ENCODE measurements at regions not wholly inside any gene's neighbourhood (a gene's known extent, or its start where the extent isn't known, plus 50 kb on each side); places are given as distances from the start of the nearest gene placed in this dataset.

- Histone ChIP-seq H3K4me1 (ENCODE audit: control insufficient read depth, insufficient read depth, low read length) (no peaks in the 10 kb centered on the region), H3K27ac (ENCODE audit: low read length) (no peak overlapping the region), H3K27me3 (ENCODE audit: control insufficient read depth, insufficient read depth, low read length) (no peaks in the 10 kb centered on the region), H3K9me3 (ENCODE audit: control insufficient read depth, insufficient read depth, low read depth, low read length) (no peaks in the 10 kb centered on the region), H3K36me3 (ENCODE audit: control insufficient read depth, insufficient read depth, low read length) (no peaks in the 10 kb centered on the region), H3K4me3 (ENCODE audit: low read depth in 2 of 2, low read length in 2 of 2) (no peak overlapping the region)
- BruUV-seq (replicated peaks), result no TSS peak
- in situ Hi-C loops (cut with HindIII; ENCODE audit: low pct_unique_long_range_greater_than_20kb, low sequenced_read_pairs), result no loop called here
- DNase-seq (ENCODE audit: low read depth, low spot score) (no peak), ATAC-seq (no peak)
- TF ChIP-seq TCF7L2 (IDR thresholded peaks at IDR 0.05; ENCODE audit: low read depth, low read length) (no peak), POLR2AphosphoS5 (IDR thresholded peaks at IDR 0.05; ENCODE audit: low read depth, low read length) (no peak), REST (IDR thresholded peaks at IDR 0.05; ENCODE audit: insufficient read depth in 1 of 2, low read depth in 2 of 2, low read length in 1 of 2) (no peak), SIN3A (IDR thresholded peaks at IDR 0.05; ENCODE audit: borderline replicate concordance, insufficient read depth, low read depth, low read length) (no peak)
- TF ChIP-seq, protein P1, sequence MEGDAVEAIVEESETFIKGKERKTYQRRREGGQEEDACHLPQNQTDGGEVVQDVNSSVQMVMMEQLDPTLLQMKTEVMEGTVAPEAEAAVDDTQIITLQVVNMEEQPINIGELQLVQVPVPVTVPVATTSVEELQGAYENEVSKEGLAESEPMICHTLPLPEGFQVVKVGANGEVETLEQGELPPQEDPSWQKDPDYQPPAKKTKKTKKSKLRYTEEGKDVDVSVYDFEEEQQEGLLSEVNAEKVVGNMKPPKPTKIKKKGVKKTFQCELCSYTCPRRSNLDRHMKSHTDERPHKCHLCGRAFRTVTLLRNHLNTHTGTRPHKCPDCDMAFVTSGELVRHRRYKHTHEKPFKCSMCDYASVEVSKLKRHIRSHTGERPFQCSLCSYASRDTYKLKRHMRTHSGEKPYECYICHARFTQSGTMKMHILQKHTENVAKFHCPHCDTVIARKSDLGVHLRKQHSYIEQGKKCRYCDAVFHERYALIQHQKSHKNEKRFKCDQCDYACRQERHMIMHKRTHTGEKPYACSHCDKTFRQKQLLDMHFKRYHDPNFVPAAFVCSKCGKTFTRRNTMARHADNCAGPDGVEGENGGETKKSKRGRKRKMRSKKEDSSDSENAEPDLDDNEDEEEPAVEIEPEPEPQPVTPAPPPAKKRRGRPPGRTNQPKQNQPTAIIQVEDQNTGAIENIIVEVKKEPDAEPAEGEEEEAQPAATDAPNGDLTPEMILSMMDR (IDR thresholded peaks at IDR 0.05), result no peak
- CTCF ChIA-PET, result no interaction called here
- POLR2A ChIA-PET, result no interaction called here
- intact Hi-C loops (cut with micrococcal nuclease; ENCODE audit: unreplicated experiment), result no loop called here
Measured at GRCh38 chr4:23234018-23234417, 541.3 kb downstream of the GBA3 start.

- intact Hi-C loops (cut with micrococcal nuclease; ENCODE audit: unreplicated experiment), result no loop called here
- ATAC-seq (no peak), DNase-seq (ENCODE audit: low read depth, low spot score) (no peak)
- ChIA-PET POLR2A (no interaction called here), CTCF (no interaction called here)
- no TSS peak for BruUV-seq (replicated peaks)
- no peaks in the 10 kb centered on the region for H3K27me3 ChIP-seq (ENCODE audit: control insufficient read depth, insufficient read depth, low read length)
- H3K4me3 ChIP-seq (ENCODE audit: low read depth in 2 of 2, low read length in 2 of 2), result no peak overlapping the region
- H3K27ac ChIP-seq (ENCODE audit: low read length), result no peak overlapping the region
- no peaks in the 10 kb centered on the region for H3K4me1 ChIP-seq (ENCODE audit: control insufficient read depth, insufficient read depth, low read length)
- TF ChIP-seq SIN3A (IDR thresholded peaks at IDR 0.05; ENCODE audit: borderline replicate concordance, insufficient read depth, low read depth, low read length), result no peak
- no peak for TF ChIP-seq TCF7L2 (IDR thresholded peaks at IDR 0.05; ENCODE audit: low read depth, low read length)
- TF ChIP-seq, protein P1 (IDR thresholded peaks at IDR 0.05), result no peak
- no peak for TF ChIP-seq REST (IDR thresholded peaks at IDR 0.05; ENCODE audit: insufficient read depth in 1 of 2, low read depth in 2 of 2, low read length in 1 of 2)
- no peak for TF ChIP-seq POLR2AphosphoS5 (IDR thresholded peaks at IDR 0.05; ENCODE audit: low read depth, low read length)
- in situ Hi-C loops (cut with HindIII; ENCODE audit: low pct_unique_long_range_greater_than_20kb, low sequenced_read_pairs), result no loop called here
- no peaks in the 10 kb centered on the region for H3K9me3 ChIP-seq (ENCODE audit: control insufficient read depth, insufficient read depth, low read depth, low read length)
- no peaks in the 10 kb centered on the region for H3K36me3 ChIP-seq (ENCODE audit: control insufficient read depth, insufficient read depth, low read length)
Measured at GRCh38 chr4:23233596-23233995, 540.9 kb downstream of the GBA3 start.
